ENCODE measurements at regions not wholly inside any gene's neighbourhood (a gene's known extent, or its start where the extent isn't known, plus 50 kb on each side); places are given as distances from the start of the nearest gene placed in this dataset.

- H3K36me3 ChIP-seq, result no peaks in the 10 kb centered on the region
- WGBS, 2 donors, result 42 to 47% methylated on average over 2 of the region's 2 CpGs
- TF ChIP-seq POLR2A (IDR thresholded peaks at IDR 0.05) (no peak), CTCF (IDR thresholded peaks at IDR 0.05) (no peak), EP300 (IDR thresholded peaks at IDR 0.05) (no peak)
- DNase-seq (ENCODE audit: low spot score in 2 of 2), result no peak
- peaks cover 0 to 17% (median 2%) of the 10 kb centered on the region in 4 donors for H3K9me3 ChIP-seq
- H3K4me3 ChIP-seq, result no peak overlapping the region
- H3K27ac ChIP-seq, result no peak overlapping the region
- H3K4me1 ChIP-seq, result no peaks in the 10 kb centered on the region
- no peaks in the 10 kb centered on the region for H3K27me3 ChIP-seq
Observed at GRCh38 chr1:55420026-55420425, 204.9 kb upstream of the USP24 start.

- peaks cover 0 to 17% (median 2%) of the 10 kb centered on the region in 4 donors for H3K9me3 ChIP-seq
- H3K27ac ChIP-seq, result no peak overlapping the region
- H3K27me3 ChIP-seq, result no peaks in the 10 kb centered on the region
- no peak overlapping the region for H3K4me3 ChIP-seq
- no peaks in the 10 kb centered on the region for H3K4me1 ChIP-seq
- TF ChIP-seq EP300 (IDR thresholded peaks at IDR 0.05), result no peak
- no peak for TF ChIP-seq POLR2A (IDR thresholded peaks at IDR 0.05)
- TF ChIP-seq CTCF (IDR thresholded peaks at IDR 0.05), result no peak
- WGBS, 2 donors, result 90 to 93% methylated on average over 10 of the region's 10 CpGs
- no peaks in the 10 kb centered on the region for H3K36me3 ChIP-seq
- no peak for DNase-seq (ENCODE audit: low spot score in 2 of 2)
Observed at GRCh38 chr1:55418208-55419000, 203.2 kb upstream of the USP24 start.

GRCh38 chr1:55416164-55416842, 201.1 kb upstream of the USP24 start:
- Histone ChIP-seq H3K36me3 (no peaks in the 10 kb centered on the region), H3K9me3 (peaks cover 0 to 19% (median 2%) of the 10 kb centered on the region in 4 donors), H3K4me3 (no peak overlapping the region), H3K4me1 (no peaks in the 10 kb centered on the region), H3K27ac (no peak overlapping the region), H3K27me3 (no peaks in the 10 kb centered on the region)
- 93 to 96% methylated on average over 2 of the region's 2 CpGs for WGBS, 2 donors
- TF ChIP-seq EP300 (IDR thresholded peaks at IDR 0.05) (no peak), POLR2A (IDR thresholded peaks at IDR 0.05) (no peak), CTCF (IDR thresholded peaks at IDR 0.05) (no peak)
- no peak for DNase-seq (ENCODE audit: low spot score in 2 of 2)

- no peaks in the 10 kb centered on the region for H3K4me1 ChIP-seq
- no peak overlapping the region for H3K4me3 ChIP-seq
- H3K27ac ChIP-seq, result no peak overlapping the region
- TF ChIP-seq CTCF (IDR thresholded peaks at IDR 0.05), result no peak
- TF ChIP-seq POLR2A (IDR thresholded peaks at IDR 0.05), result no peak
- TF ChIP-seq EP300 (IDR thresholded peaks at IDR 0.05), result no peak
- H3K9me3 ChIP-seq, result peaks cover 0 to 19% (median 2%) of the 10 kb centered on the region in 4 donors
- H3K27me3 ChIP-seq, result no peaks in the 10 kb centered on the region
- no peak for DNase-seq (ENCODE audit: low spot score in 2 of 2)
- H3K36me3 ChIP-seq, result no peaks in the 10 kb centered on the region
Observed at GRCh38 chr1:55413286-55413685, 198.1 kb upstream of the USP24 start.

- H3K27ac ChIP-seq, result no peak overlapping the region
- H3K27me3 ChIP-seq, result no peaks in the 10 kb centered on the region
- peaks cover 0 to 19% (median 2%) of the 10 kb centered on the region in 4 donors for H3K9me3 ChIP-seq
- no peak overlapping the region for H3K4me3 ChIP-seq
- TF ChIP-seq CTCF (IDR thresholded peaks at IDR 0.05), result no peak
- no peak for TF ChIP-seq POLR2A (IDR thresholded peaks at IDR 0.05)
- no peak for TF ChIP-seq EP300 (IDR thresholded peaks at IDR 0.05)
- H3K36me3 ChIP-seq, result no peaks in the 10 kb centered on the region
- no peak for DNase-seq (ENCODE audit: low spot score in 2 of 2)
- WGBS, 2 donors, result 93 to 97% methylated on average over 2 of the region's 2 CpGs
- no peaks in the 10 kb centered on the region for H3K4me1 ChIP-seq
Observed at GRCh38 chr1:55412060-55412459, 196.9 kb upstream of the USP24 start.

Measured in tibial nerve (tissue), 4 donors.